ENCODE measurements at regions not wholly inside any gene's neighbourhood (a gene's known extent, or its start where the extent isn't known, plus 50 kb on each side); places are given as distances from the start of the nearest gene placed in this dataset.

- ATAC-seq = no peak
- TF ChIP-seq POLR2A (IDR thresholded peaks at IDR 0.05) (no peak), CTCF (IDR thresholded peaks at IDR 0.05) (no peak)
- H3K4me3 ChIP-seq = no peak overlapping the region
- DNase-seq = no peak
- H3K27me3 ChIP-seq = no peaks in the 10 kb centered on the region
- H3K9me3 ChIP-seq = no peaks in the 10 kb centered on the region
- intact Hi-C loops (cut with DNase I) = loop anchor here in 1 of 10 donors (5.0 kb wide), 1 partner anchor 157 kb away; no protein-coding TSS in a partner anchor
- H3K36me3 ChIP-seq = no peaks in the 10 kb centered on the region
- H3K27ac ChIP-seq = no peak overlapping the region
- H3K4me1 ChIP-seq = peaks cover 0 to 20% (median 11%) of the 10 kb centered on the region in 12 donors
- 90 to 94% (median 93%) methylated on average over 9 of the region's 9 CpGs for WGBS, 4 donors
These were observed 204.4 kb downstream of the TMX1 start for GRCh38 chr14:51444353-51445000.

GRCh38 chr14:51445001-51445390 lies 204.9 kb downstream of the TMX1 start:
- WGBS, 4 donors = 85 to 94% (median 88%) methylated on average over 3 of the region's 3 CpGs
- TF ChIP-seq POLR2A (IDR thresholded peaks at IDR 0.05) (no peak), CTCF (IDR thresholded peaks at IDR 0.05) (no peak)

GRCh38 chr14:51446771-51447170 lies 204.9 kb upstream of the FRMD6 start:
- Histone ChIP-seq H3K9me3 (no peaks in the 10 kb centered on the region), H3K4me3 (no peak overlapping the region), H3K4me1 (peaks cover 0 to 20% (median 11%) of the 10 kb centered on the region in 12 donors), H3K27me3 (no peaks in the 10 kb centered on the region), H3K27ac (no peak overlapping the region), H3K36me3 (no peaks in the 10 kb centered on the region)
- WGBS, 4 donors = 55 to 77% (median 70%) methylated on average over 3 of the region's 3 CpGs
- ATAC-seq = peak in 1 of 4 donors; percentile 43
- TF ChIP-seq POLR2A (IDR thresholded peaks at IDR 0.05) (no peak), CTCF (IDR thresholded peaks at IDR 0.05) (no peak)
- no peak for DNase-seq
- intact Hi-C loops (cut with DNase I) = no loop called here

More at GRCh38 chr14:51445001-51445390, 204.9 kb downstream of the TMX1 start:
- no peak for DNase-seq
- Histone ChIP-seq H3K27me3 (no peaks in the 10 kb centered on the region), H3K4me1 (peaks cover 0 to 20% (median 11%) of the 10 kb centered on the region in 12 donors), H3K4me3 (no peak overlapping the region), H3K9me3 (no peaks in the 10 kb centered on the region), H3K36me3 (no peaks in the 10 kb centered on the region), H3K27ac (no peak overlapping the region)
- intact Hi-C loops (cut with DNase I) = no loop called here
- no peak for ATAC-seq

GRCh38 chr14:51447411-51447810 lies 204.3 kb upstream of the FRMD6 start:
- 92 to 98% (median 94%) methylated on average over 4 of the region's 4 CpGs for WGBS, 4 donors
- peaks cover 0 to 20% (median 11%) of the 10 kb centered on the region in 12 donors for H3K4me1 ChIP-seq
- no peak overlapping the region for H3K4me3 ChIP-seq
- H3K36me3 ChIP-seq = no peaks in the 10 kb centered on the region
- intact Hi-C loops (cut with DNase I) = no loop called here
- no peaks in the 10 kb centered on the region for H3K9me3 ChIP-seq
- no peaks in the 10 kb centered on the region for H3K27me3 ChIP-seq
- TF ChIP-seq POLR2A (IDR thresholded peaks at IDR 0.05) = no peak
- no peak for TF ChIP-seq CTCF (IDR thresholded peaks at IDR 0.05)
- DNase-seq (no peak), ATAC-seq (no peak)
- H3K27ac ChIP-seq = no peak overlapping the region

Data from heart left ventricle (tissue), 16 donors.